SK-N-MC (cell line): ENCODE measurements at regions not wholly inside any gene's neighbourhood (a gene's known extent, or its start where the extent isn't known, plus 50 kb on each side); places are given as distances from the start of the nearest gene placed in this dataset.

Experiments
- EZH2 ChIP-seq: fragments of 200-600 bp; sonication (generic); IDR thresholded peaks from one replicate; pipeline ENCODE4 v1.6.1; 2017; ENCODE audit warnings: antibody characterized with exemption
- FOXP2 ChIP-seq: optimal IDR thresholded peaks from 2 replicates; pipeline ENCODE3; 2011; ENCODE audit warnings: mild to moderate bottlenecking, moderate library complexity; ENCODE audit not compliant: insufficient read depth; ENCODE audit errors: extremely low read length, control extremely low read depth
- POLR2AphosphoS5 ChIP-seq: IDR thresholded peaks from 2 replicates; pipeline ENCODE4 v1.6.1; 2012; ENCODE audit warnings: mild to moderate bottlenecking, low read depth, low read length, borderline replicate concordance

GRCh38 chr10:4684434-4684833 is 141.6 kb upstream of the AKR1E2 start:
- TF ChIP-seq EZH2 (no peak), POLR2AphosphoS5 (no peak), FOXP2 (no peak)
